ENCODE measurements at regions not wholly inside any gene's neighbourhood (a gene's known extent, or its start where the extent isn't known, plus 50 kb on each side); places are given as distances from the start of the nearest gene placed in this dataset.

DNA sequence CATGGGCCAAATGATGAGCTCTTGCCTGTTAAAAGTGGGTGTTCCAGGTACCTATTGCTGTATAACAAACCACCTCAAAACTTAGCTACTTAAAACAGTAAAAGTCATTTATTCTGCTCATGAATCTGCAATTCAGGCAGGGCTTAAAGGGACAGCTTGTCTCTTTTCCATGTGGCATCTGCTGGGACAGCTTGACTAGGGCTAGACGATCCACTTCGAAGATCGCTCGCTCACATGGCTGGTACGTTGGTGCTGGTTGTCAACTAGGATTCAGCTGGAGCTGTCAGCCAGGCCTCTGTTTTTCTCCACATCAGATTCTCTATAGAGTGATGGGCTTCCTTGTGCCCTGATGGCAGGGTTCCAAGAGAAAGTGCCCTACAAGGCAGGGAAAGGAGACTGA, 581.3 kb downstream of the NTRK3 start:
- Histone ChIP-seq H4K20me1 (replicated peaks in 1 of 2; ENCODE audit: control insufficient read depth in 1 of 2, insufficient read depth in 2 of 2, low read length in 2 of 2) (no peaks in the 10 kb centered on the region), H3K4me1 (replicated peaks in 1 of 4; ENCODE audit: control insufficient read depth in 3 of 4, insufficient read depth in 4 of 4, low read length in 3 of 4) (no peaks in the 10 kb centered on the region), H3K27me3 (replicated peaks in 1 of 4; ENCODE audit: control insufficient read depth in 3 of 4, extremely low read depth in 1 of 4, insufficient read depth in 3 of 4, low read length in 3 of 4) (no peaks in the 10 kb centered on the region), H3K4me2 (ENCODE audit: insufficient read depth in 1 of 2, low read depth in 2 of 2, low read length in 2 of 2) (no peak overlapping the region), H4K8ac (ENCODE audit: extremely low read depth, insufficient read depth, low read length) (no peak overlapping the region), H3K79me2 (ENCODE audit: control insufficient read depth in 1 of 2, insufficient read depth in 2 of 2, low read length in 2 of 2) (no peaks in the 10 kb centered on the region), H2BK20ac (ENCODE audit: low read length) (no peak overlapping the region), H4K5ac (ENCODE audit: insufficient read length, low read depth, low read length) (no peak overlapping the region), H3K23ac (ENCODE audit: insufficient read length) (no peak overlapping the region), H2AK5ac (ENCODE audit: low read depth, low read length) (no peak overlapping the region), H3K23me2 (ENCODE audit: low read depth, low read length) (no peaks in the 10 kb centered on the region; the same call in 1 of the 2 replicates), H3K4me3 (ENCODE audit: extremely low read depth in 1 of 4, insufficient read depth in 2 of 4, low read depth in 3 of 4, low read length in 4 of 4) (no peak overlapping the region), H3K9me3 (ENCODE audit: insufficient read depth in 2 of 2, low read depth in 1 of 2, low read length in 1 of 2) (no peaks in the 10 kb centered on the region), H4K91ac (replicated peaks; ENCODE audit: insufficient read length, low read length) (no peak overlapping the region), H3K27ac (ENCODE audit: low read depth, low read length) (no peak overlapping the region), H3K56ac (replicated peaks; ENCODE audit: insufficient read length, low read depth, low read length) (no peak overlapping the region), H2BK12ac (ENCODE audit: low read depth, low read length) (no peak overlapping the region), H3K18ac (ENCODE audit: extremely low read depth, low read length) (no peak overlapping the region), H2BK5ac (ENCODE audit: low read depth, low read length) (no peak overlapping the region), H2BK120ac (replicated peaks; ENCODE audit: low read depth, low read length) (no peak overlapping the region), H3K79me1 (ENCODE audit: low read depth, low read length) (no peaks in the 10 kb centered on the region), H3K14ac (ENCODE audit: insufficient read length) (no peak overlapping the region), H3K9ac (replicated peaks in 1 of 4; ENCODE audit: extremely low read depth in 1 of 4, low read depth in 3 of 4, low read length in 3 of 4) (no peak overlapping the region), H2AFZ (ENCODE audit: low read length) (no peak overlapping the region), H2BK15ac (ENCODE audit: low read length) (no peak overlapping the region), H3K4ac (replicated peaks; ENCODE audit: insufficient read length, low read depth, low read length) (no peak overlapping the region), H3K36me3 (ENCODE audit: control insufficient read depth in 2 of 4, insufficient read depth in 4 of 4, low read length in 3 of 4) (no peaks in the 10 kb centered on the region)
- DNase-seq (ENCODE audit: low read depth in 1 of 2, low spot score in 2 of 2) = no peak
- no peak for FAIRE-seq
- ChIA-PET POLR2A (ENCODE audit: partially characterized antibody) (no interaction called here), CTCF (ENCODE audit: partially characterized antibody) (interaction anchor here (1.2 to 1.4 kb wide), 2 partner anchors 31 to 658 kb away, joined by 3 read pairs; no protein-coding TSS in a partner anchor)
- WGBS, 2 experiments (ENCODE audit: extremely low coverage in 1 of 2, insufficient coverage in 1 of 2, insufficient read length in 1 of 2, insufficient replicate concordance in 2 of 2, low coverage in 1 of 2, low lambda C conversion rate in 2 of 2, missing lambda C conversion rate in 1 of 2) = 92% methylated on average over 5 of the region's 5 CpGs; no CpG with 5 or more reads in 1 of the 2 experiments
- TF ChIP-seq CREB1 (IDR thresholded peaks at IDR 0.05) (no peak), TBP (IDR thresholded peaks at IDR 0.05; ENCODE audit: low read depth, low read length) (no peak), POU5F1 (IDR thresholded peaks at IDR 0.05; ENCODE audit: low read depth, low read length) (no peak), NRF1 (IDR thresholded peaks at IDR 0.05; ENCODE audit: low read depth, low read length) (no peak), YY1 (IDR thresholded peaks at IDR 0.05; ENCODE audit: low read depth, low read length) (no peak), FOSL1 (IDR thresholded peaks at IDR 0.05; ENCODE audit: insufficient read depth, low read depth, low read length) (no peak), EGR1 (IDR thresholded peaks at IDR 0.05; ENCODE audit: borderline replicate concordance, low read depth, low read length) (no peak)
- TF ChIP-seq, protein P1, sequence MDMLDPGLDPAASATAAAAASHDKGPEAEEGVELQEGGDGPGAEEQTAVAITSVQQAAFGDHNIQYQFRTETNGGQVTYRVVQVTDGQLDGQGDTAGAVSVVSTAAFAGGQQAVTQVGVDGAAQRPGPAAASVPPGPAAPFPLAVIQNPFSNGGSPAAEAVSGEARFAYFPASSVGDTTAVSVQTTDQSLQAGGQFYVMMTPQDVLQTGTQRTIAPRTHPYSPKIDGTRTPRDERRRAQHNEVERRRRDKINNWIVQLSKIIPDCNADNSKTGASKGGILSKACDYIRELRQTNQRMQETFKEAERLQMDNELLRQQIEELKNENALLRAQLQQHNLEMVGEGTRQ (IDR thresholded peaks at IDR 0.05; ENCODE audit: low read length) = no peak
